ENCODE measurements at regions not wholly inside any gene's neighbourhood (a gene's known extent, or its start where the extent isn't known, plus 50 kb on each side); places are given as distances from the start of the nearest gene placed in this dataset.

GRCh38 chr15:61459785-61460707 lies 230.9 kb upstream of the RORA start:
- DNase-seq = no peak

GRCh38 chr15:61457050-61457733 lies 228.1 kb upstream of the RORA start:
- no peak for DNase-seq

GRCh38 chr15:61449186-61449702 lies 220.1 kb upstream of the RORA start:
- DNase-seq = no peak

- no peak for DNase-seq
Measured at GRCh38 chr15:61447981-61448380, 218.9 kb upstream of the RORA start.

GRCh38 chr15:61444585-61444984 lies 215.5 kb upstream of the RORA start:
- DNase-seq = no peak

- no peak for DNase-seq
Measured at GRCh38 chr15:61442821-61443220, 213.7 kb upstream of the RORA start.

GRCh38 chr15:61441891-61442290 lies 212.8 kb upstream of the RORA start:
- DNase-seq = no peak

- no peak for DNase-seq
Measured at GRCh38 chr15:61426466-61426865, 197.4 kb upstream of the RORA start.

GRCh38 chr15:61425934-61426333 lies 196.8 kb upstream of the RORA start:
- no peak for DNase-seq

- no peak for DNase-seq
Measured at GRCh38 chr15:61422773-61423172, 193.7 kb upstream of the RORA start.

GRCh38 chr15:61421938-61422337 lies 192.8 kb upstream of the RORA start:
- DNase-seq = no peak

- DNase-seq = no peak
Measured at GRCh38 chr15:61421470-61421869, 192.4 kb upstream of the RORA start.

- no peak for DNase-seq
Measured at GRCh38 chr15:61420546-61420945, 191.4 kb upstream of the RORA start.

GRCh38 chr15:61415617-61416120 lies 186.6 kb upstream of the RORA start:
- no peak for DNase-seq

- DNase-seq = peak; percentile 16
Measured at GRCh38 chr15:61411902-61412510, 182.9 kb upstream of the RORA start.

GRCh38 chr15:61410662-61411061 lies 181.6 kb upstream of the RORA start:
- DNase-seq = no peak

GRCh38 chr15:61404567-61404966 lies 175.5 kb upstream of the RORA start:
- DNase-seq = no peak

- no peak for DNase-seq
Measured at GRCh38 chr15:61403884-61404283, 174.8 kb upstream of the RORA start.

- no peak for DNase-seq
Measured at GRCh38 chr15:61401903-61402698, 173.0 kb upstream of the RORA start.

- DNase-seq = no peak
Measured at GRCh38 chr15:61398310-61398709, 169.2 kb upstream of the RORA start.

GRCh38 chr15:61396235-61396919 lies 167.3 kb upstream of the RORA start:
- DNase-seq = no peak

GRCh38 chr15:61393949-61394348 lies 164.8 kb upstream of the RORA start:
- DNase-seq = no peak
